ENCODE measurements at regions not wholly inside any gene's neighbourhood (a gene's known extent, or its start where the extent isn't known, plus 50 kb on each side); places are given as distances from the start of the nearest gene placed in this dataset.

- Mint-ChIP-seq H3K9me3 (no peaks in the 10 kb centered on the region), H3K36me3 (no peaks in the 10 kb centered on the region), H3K27me3 (peaks cover 2% of the 10 kb centered on the region), H3K4me1 (peaks cover 31% of the 10 kb centered on the region), H3K4me3 (no peak overlapping the region), H3K27ac (no peak overlapping the region)
- ATAC-seq (ENCODE audit: low read depth) (no peak), DNase-seq (ENCODE audit: low spot score in 2 of 2) (no peak)
Measured at GRCh38 chr12:123071857-123072256, 79.0 kb downstream of the PITPNM2 start.

GRCh38 chr12:123071099-123071800 lies 79.6 kb downstream of the PITPNM2 start:
- no peaks in the 10 kb centered on the region for H3K9me3 Mint-ChIP-seq
- no peaks in the 10 kb centered on the region for H3K36me3 Mint-ChIP-seq
- no peak for DNase-seq (ENCODE audit: low spot score in 2 of 2)
- H3K27me3 Mint-ChIP-seq: peaks cover 2% of the 10 kb centered on the region
- H3K4me3 Mint-ChIP-seq: no peak overlapping the region
- no peak overlapping the region for H3K27ac Mint-ChIP-seq
- peaks cover 25% of the 10 kb centered on the region for H3K4me1 Mint-ChIP-seq
- ATAC-seq (ENCODE audit: low read depth): no peak

- H3K27me3 Mint-ChIP-seq: peaks cover 2% of the 10 kb centered on the region
- DNase-seq (ENCODE audit: low spot score in 2 of 2) (no peak), ATAC-seq (ENCODE audit: low read depth) (no peak)
- H3K27ac Mint-ChIP-seq: peak overlapping the region; percentile 53
- H3K4me3 Mint-ChIP-seq: no peak overlapping the region
- H3K36me3 Mint-ChIP-seq: no peaks in the 10 kb centered on the region
- H3K4me1 Mint-ChIP-seq: peaks cover 25% of the 10 kb centered on the region
- no peaks in the 10 kb centered on the region for H3K9me3 Mint-ChIP-seq
Measured at GRCh38 chr12:123070267-123071081, 80.4 kb downstream of the PITPNM2 start.

GRCh38 chr12:123069436-123070266 lies 81.2 kb downstream of the PITPNM2 start:
- Mint-ChIP-seq H3K27me3 (peaks cover 2% of the 10 kb centered on the region), H3K27ac (peak overlapping the region; percentile 53), H3K36me3 (no peaks in the 10 kb centered on the region), H3K4me1 (peaks cover 21% of the 10 kb centered on the region), H3K4me3 (no peak overlapping the region), H3K9me3 (no peaks in the 10 kb centered on the region)
- ATAC-seq (ENCODE audit: low read depth) (no peak), DNase-seq (ENCODE audit: low spot score in 2 of 2) (no peak)

GRCh38 chr12:123067654-123068053 lies 83.2 kb downstream of the PITPNM2 start:
- no peak for ATAC-seq (ENCODE audit: low read depth)
- no peak overlapping the region for H3K4me3 Mint-ChIP-seq
- H3K9me3 Mint-ChIP-seq: no peaks in the 10 kb centered on the region
- no peak for DNase-seq (ENCODE audit: low spot score in 2 of 2)
- no peak overlapping the region for H3K27ac Mint-ChIP-seq
- H3K27me3 Mint-ChIP-seq: no peaks in the 10 kb centered on the region
- no peaks in the 10 kb centered on the region for H3K36me3 Mint-ChIP-seq
- H3K4me1 Mint-ChIP-seq: peaks cover 25% of the 10 kb centered on the region

- Mint-ChIP-seq H3K27me3 (no peaks in the 10 kb centered on the region), H3K27ac (no peak overlapping the region), H3K9me3 (no peaks in the 10 kb centered on the region), H3K36me3 (no peaks in the 10 kb centered on the region), H3K4me1 (peaks cover 30% of the 10 kb centered on the region), H3K4me3 (no peak overlapping the region)
- no peak for ATAC-seq (ENCODE audit: low read depth)
- no peak for DNase-seq (ENCODE audit: low spot score in 2 of 2)
Measured at GRCh38 chr12:123066384-123066710, 84.5 kb downstream of the PITPNM2 start.

- no peak for ATAC-seq (ENCODE audit: low read depth)
- H3K27me3 Mint-ChIP-seq: no peaks in the 10 kb centered on the region
- peaks cover 32% of the 10 kb centered on the region for H3K4me1 Mint-ChIP-seq
- no peak overlapping the region for H3K4me3 Mint-ChIP-seq
- DNase-seq (ENCODE audit: low spot score in 2 of 2): no peak
- H3K27ac Mint-ChIP-seq: no peak overlapping the region
- H3K9me3 Mint-ChIP-seq: no peaks in the 10 kb centered on the region
- H3K36me3 Mint-ChIP-seq: no peaks in the 10 kb centered on the region
Measured at GRCh38 chr12:123065676-123066383, 85.1 kb downstream of the PITPNM2 start.

GRCh38 chr12:123064885-123065619 lies 84.6 kb downstream of the ARL6IP4 start:
- Mint-ChIP-seq H3K27me3 (no peaks in the 10 kb centered on the region), H3K9me3 (no peaks in the 10 kb centered on the region), H3K36me3 (no peaks in the 10 kb centered on the region), H3K27ac (no peak overlapping the region), H3K4me1 (peaks cover 35% of the 10 kb centered on the region), H3K4me3 (no peak overlapping the region)
- DNase-seq (ENCODE audit: low spot score in 2 of 2) (no peak), ATAC-seq (ENCODE audit: low read depth) (no peak)

- H3K9me3 Mint-ChIP-seq: no peaks in the 10 kb centered on the region
- H3K4me3 Mint-ChIP-seq: no peak overlapping the region
- ATAC-seq (ENCODE audit: low read depth) (no peak), DNase-seq (ENCODE audit: low spot score in 2 of 2) (no peak)
- no peaks in the 10 kb centered on the region for H3K27me3 Mint-ChIP-seq
- H3K4me1 Mint-ChIP-seq: peaks cover 35% of the 10 kb centered on the region
- H3K27ac Mint-ChIP-seq: no peak overlapping the region
- no peaks in the 10 kb centered on the region for H3K36me3 Mint-ChIP-seq
Measured at GRCh38 chr12:123064366-123064765, 83.9 kb downstream of the ARL6IP4 start.

GRCh38 chr12:123063535-123063934 lies 83.1 kb downstream of the ARL6IP4 start:
- peak; percentile 69 for ATAC-seq (ENCODE audit: low read depth)
- no peak for DNase-seq (ENCODE audit: low spot score in 2 of 2)
- H3K9me3 Mint-ChIP-seq: no peaks in the 10 kb centered on the region
- no peaks in the 10 kb centered on the region for H3K27me3 Mint-ChIP-seq
- no peaks in the 10 kb centered on the region for H3K36me3 Mint-ChIP-seq
- no peak overlapping the region for H3K27ac Mint-ChIP-seq
- H3K4me3 Mint-ChIP-seq: no peak overlapping the region
- peaks cover 38% of the 10 kb centered on the region for H3K4me1 Mint-ChIP-seq

- no peak for DNase-seq (ENCODE audit: low spot score in 2 of 2)
- Mint-ChIP-seq H3K27me3 (no peaks in the 10 kb centered on the region), H3K9me3 (no peaks in the 10 kb centered on the region), H3K36me3 (no peaks in the 10 kb centered on the region), H3K27ac (peak overlapping the region; percentile 35), H3K4me3 (no peak overlapping the region), H3K4me1 (peaks cover 45% of the 10 kb centered on the region)
- peak; percentile 68 for ATAC-seq (ENCODE audit: low read depth)
Measured at GRCh38 chr12:123062681-123063486, 82.4 kb downstream of the ARL6IP4 start.

GRCh38 chr12:123061441-123062205 lies 81.1 kb downstream of the ARL6IP4 start:
- no peaks in the 10 kb centered on the region for H3K9me3 Mint-ChIP-seq
- ATAC-seq (ENCODE audit: low read depth) (no peak), DNase-seq (ENCODE audit: low spot score in 2 of 2) (no peak)
- no peak overlapping the region for H3K4me3 Mint-ChIP-seq
- no peaks in the 10 kb centered on the region for H3K27me3 Mint-ChIP-seq
- peak overlapping the region; percentile 35 for H3K27ac Mint-ChIP-seq
- peaks cover 48% of the 10 kb centered on the region for H3K4me1 Mint-ChIP-seq
- H3K36me3 Mint-ChIP-seq: no peaks in the 10 kb centered on the region
